HG03045 (cell line): ENCODE measurements at regions not wholly inside any gene's neighbourhood (a gene's known extent, or its start where the extent isn't known, plus 50 kb on each side); places are given as distances from the start of the nearest gene placed in this dataset.

ENCODE experiments used
- ATAC-seq: cut with Tn5 transposase; IDR thresholded peaks from one replicate; pipeline ENCODE4 v1.9.1; 2021; ENCODE audit warnings: mild to moderate bottlenecking, moderate library complexity; ENCODE audit not compliant: unreplicated experiment

DNA sequence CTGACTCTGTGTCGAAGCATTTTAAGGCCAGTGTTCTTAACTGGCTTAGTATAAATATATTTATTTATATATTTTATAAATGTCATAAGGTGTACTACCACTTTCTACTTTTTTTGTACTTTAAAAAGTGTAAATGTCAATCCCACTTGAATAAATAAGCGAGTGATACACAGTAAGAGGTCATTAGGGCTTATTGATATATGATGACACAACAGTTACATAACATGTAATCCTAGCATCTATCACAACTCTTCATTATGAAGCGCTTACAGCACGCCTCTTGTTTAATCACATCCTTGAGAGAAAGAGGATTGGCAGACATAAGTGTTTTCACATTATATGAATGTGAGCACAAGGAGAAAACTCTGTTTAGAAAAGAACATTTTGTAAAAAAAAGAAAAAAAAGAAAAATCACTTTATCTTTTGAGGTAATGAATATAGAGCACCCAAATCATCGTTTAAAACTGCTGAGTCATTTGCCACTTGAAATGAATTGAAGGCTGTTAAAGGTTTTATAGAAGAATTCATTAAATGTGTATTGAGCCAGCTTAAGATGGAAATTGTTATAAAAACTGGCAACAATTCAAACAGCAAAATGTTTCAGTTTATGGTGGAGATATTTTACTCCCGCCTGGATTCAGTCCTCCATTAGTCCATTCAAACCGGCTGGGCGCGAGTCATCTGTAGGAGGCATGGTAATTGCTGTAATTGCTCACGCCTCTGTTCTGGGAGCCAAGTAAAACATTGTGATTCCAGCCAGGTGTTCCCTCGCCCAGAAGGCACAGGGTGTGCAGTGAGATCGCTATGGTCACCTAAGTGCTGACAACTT, 627.3 kb upstream of the KIRREL3 start:
- no peak for ATAC-seq

DNA sequence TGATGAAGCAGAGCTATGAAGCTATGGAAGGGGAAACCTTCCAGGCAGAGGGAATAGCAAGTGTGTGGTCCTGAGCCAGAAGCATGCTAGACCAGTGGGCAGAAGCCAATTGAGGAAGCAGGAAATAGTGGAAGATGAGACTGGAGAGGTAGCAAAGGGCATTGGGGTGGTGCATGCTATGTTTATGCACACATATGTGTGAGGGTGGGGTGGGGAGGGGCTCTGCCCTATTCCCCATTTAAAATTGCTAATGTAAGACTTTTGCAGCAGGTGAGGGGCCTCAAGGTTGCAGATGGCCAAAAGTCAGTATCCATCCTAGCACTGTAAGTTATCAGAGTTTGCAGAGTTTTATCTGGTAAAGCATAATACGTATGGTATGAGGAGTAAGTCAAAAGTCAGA, 626.6 kb upstream of the KIRREL3 start:
- ATAC-seq: no peak

DNA sequence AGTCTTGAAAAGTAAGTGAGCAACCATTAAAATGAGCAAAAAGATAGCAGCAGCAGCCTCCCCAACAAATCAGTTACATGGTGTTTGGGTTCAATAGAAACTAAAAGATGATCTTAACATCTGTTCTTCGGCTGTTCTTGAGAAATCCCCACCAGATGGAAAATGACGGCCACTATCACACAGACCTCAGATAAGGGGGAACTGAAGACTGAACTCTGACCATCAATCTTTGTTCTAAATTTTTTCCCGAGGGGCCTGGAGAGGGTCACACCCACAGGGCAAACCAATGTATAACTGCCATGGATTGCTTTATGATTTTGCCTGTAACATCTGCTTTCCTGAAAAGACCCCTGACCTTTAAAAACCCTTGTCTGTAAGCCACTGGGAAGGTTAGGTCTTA, 624.8 kb upstream of the KIRREL3 start:
- no peak for ATAC-seq

DNA sequence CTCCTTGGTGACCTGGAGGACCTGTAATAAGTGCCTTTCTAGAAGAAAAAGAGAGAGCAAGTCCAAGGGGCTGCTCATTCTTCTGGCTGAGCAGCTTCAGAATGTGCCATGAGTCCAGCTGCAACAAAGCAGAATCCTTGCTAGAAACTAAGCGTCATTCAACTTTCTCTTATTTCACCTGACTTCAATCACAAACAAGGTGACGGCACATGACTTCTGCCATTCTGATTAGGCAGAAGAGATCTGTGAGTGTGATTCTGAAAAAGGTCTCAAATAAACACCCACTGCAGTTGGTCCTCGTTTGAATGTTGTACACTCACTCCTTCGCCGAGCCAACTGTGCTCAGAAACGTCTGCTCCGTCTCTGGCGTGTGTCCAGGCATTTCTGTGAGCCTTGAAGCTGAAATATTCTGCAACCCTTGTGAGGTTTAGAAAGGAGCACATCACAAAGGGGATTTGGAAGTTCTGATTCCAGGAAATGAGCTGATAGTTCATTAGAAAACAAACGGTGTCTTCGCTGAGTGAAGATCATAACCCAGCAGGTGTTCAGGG, 623.8 kb upstream of the KIRREL3 start:
- no peak for ATAC-seq

DNA sequence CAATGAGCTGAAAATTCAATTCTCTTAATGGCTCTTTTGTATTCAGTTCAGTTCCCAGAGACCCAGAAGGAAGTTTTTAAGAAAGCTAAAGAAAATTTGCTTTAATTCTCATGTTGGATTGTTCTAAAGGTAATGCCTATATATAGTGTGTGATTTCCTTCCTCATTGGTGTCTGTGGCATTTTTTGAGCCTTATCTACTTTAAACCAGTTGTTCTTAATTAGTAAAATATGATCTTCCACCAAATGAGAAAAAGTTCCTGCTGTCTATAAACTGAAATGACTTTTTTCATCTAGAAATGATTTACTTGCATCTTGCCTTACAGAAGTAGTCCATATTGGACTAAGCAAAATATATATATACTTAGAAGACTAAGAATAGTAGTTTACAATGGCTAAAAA, 622.1 kb upstream of the KIRREL3 start:
- no peak for ATAC-seq

DNA sequence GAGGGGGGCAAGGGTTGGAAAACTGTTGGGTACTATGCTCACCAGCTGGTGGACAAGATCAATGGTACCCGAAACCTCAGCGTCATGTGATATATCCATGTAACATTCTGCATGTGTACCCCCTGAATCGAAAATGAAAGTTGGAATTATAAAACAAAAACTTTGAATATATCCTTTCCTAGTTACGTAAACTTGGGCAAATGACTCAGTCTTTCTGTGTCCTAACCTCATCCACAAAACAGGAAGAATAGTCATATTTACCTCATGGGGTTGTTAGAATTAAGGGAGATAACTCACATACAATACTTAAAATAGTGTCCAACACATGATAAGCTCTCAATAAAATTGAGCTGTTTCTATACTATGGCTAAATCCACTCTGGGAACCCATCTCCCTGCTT, 620.1 kb upstream of the KIRREL3 start:
- no peak for ATAC-seq

DNA sequence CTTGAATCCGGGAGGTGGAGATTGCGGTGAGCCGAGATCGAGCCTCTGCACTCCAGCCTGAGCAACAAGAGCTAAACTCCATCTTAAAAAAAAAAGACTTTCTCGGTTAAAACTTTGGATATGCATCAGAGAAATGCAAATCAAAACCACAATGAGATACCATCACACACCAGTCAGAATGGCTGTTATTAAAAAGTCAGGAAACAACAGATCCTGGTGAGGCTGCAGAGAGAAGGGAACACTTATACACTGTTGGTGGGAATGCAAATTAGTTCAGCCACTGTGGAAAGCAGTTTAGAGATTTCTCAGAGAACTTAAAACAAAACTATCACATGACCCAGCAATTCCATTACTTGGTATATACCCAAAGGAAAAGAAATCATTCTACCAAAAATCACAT, 619.4 kb upstream of the KIRREL3 start:
- no peak for ATAC-seq

DNA sequence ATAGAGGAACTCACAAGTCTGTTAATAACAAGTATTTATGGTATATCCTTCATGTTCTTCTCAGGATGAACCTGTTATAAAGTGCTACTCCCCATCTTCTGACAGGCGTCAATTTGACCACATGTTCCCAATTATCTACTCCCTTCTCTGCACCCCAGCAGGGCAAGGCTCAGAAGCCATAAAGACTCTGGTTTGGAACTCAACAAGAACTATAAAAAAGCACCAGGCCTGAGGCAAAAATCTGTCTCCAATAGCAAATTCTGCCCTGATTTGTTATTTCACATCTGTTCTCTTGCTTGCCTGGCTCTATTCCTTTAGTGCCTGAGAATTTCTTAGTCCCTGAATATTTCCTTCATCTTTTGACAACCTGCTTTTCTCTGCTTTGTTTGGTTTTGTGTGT, 618.2 kb upstream of the KIRREL3 start:
- ATAC-seq: no peak

DNA sequence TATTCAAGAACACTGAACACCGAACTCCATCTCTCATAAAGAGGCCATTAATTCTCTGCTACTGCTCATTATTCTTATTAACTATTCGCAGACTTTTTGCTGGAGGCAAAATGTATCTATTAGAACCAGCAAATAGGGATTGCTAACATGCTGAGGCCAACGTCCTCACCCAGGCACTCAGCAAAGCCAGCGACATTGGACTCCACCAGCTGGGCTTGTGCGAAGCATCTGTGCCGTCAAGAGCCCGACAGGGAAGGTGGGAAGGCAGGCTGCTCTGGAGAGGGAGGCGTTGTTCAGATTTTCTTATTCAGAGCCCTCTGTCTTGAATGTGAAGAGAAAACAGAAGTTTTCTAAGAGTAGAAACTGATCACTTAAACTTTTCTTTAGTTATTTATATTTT, 615.6 kb upstream of the KIRREL3 start:
- no peak for ATAC-seq

DNA sequence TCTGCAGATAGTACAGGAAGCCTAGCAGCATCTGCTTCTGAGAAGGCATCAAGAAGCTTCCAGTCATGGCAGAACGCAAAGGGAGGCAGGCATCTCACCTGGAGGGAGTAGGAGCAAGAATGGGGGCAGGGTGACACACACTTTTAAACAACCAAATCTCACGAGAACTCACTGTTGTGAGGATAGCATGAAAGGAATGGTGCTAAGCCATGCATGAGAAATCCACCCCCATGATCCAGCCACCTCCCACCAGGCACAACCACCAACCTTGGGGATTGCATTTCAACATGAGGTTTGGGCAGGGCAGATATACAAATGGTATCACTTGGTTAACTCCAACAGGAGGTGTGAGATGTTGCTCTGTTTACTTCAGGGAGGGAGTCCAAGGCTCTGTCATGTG, 612.0 kb upstream of the KIRREL3 start:
- ATAC-seq: no peak

DNA sequence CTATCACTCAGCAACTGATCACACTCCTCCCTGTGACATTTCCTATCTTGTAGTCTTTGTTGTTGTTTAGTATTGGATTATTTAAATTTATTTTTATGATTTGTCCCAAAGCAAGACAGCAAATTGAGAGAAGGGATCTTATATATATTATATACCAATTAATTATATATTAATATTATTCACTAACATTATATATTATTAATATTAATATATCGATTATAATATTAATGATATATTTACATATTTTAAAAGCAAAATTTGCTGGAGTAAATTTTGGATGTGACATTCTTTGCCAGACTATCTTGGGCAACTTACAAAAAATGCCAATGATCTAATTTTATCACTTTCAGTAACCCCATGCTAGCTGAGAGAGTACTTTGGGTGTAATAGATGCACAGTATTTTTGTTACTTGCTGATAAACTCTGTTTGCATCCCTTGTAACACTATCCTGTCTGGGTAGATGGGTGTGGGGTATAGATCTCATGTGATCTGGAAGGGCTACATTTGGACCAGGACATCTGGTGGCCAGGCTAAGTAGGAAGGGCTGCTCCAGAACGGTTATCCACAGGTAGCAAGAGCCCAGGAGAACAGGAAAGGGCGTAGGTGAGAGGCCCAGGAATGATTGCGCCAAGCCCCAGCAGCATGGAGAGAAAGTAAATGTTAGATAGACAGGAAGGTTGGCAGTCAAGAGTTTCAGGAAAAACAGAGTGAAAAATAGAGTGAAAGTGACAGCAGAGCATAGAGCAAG, 608.6 kb upstream of the KIRREL3 start:
- ATAC-seq: no peak

DNA sequence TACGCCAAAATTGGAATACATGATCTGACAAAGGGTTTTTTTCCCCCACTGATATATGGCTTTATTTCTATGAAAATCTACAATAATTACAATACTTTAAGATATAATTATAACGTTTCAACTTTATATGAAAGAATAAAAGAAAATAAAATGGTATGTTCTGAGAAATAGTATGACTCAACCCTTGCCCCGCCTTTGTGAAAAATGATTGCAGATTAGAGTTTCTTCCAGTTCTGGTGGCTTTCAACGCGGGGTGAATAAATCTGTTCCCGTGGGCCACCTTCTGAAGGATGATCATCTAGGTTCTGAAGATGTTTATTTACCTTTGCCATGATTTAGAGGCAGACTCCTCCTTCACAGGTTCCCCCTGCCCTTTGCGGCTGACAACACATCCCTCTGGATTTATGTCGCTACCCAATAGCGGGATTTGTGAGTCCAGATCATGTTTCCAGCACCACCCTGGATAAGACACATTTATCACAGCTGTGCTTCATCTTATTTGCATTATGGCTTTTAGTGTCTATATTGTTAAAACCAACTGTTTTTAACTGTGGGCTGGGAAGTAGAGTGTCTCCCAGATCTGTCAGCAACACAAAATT, 607.0 kb upstream of the KIRREL3 start:
- ATAC-seq: no peak

DNA sequence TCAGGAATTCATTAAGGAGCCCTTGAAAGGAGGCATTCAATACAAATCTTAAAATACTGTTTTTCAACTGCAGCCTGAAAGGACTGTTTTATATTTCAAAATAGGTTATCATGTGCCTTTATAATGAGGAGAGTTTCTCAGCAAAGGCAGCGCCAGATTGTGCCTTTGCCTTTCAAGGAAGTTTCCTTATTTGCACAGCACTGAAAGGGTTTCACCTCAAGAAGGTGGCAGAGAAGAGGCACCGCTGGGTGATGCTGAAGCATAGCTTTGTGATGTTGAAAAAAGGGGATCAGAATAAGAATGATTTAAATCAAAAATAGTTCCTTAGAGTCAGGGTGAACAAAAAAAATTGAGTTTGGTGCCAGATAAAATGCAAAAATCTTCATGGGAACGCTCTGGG, 601.0 kb upstream of the KIRREL3 start:
- no peak for ATAC-seq

DNA sequence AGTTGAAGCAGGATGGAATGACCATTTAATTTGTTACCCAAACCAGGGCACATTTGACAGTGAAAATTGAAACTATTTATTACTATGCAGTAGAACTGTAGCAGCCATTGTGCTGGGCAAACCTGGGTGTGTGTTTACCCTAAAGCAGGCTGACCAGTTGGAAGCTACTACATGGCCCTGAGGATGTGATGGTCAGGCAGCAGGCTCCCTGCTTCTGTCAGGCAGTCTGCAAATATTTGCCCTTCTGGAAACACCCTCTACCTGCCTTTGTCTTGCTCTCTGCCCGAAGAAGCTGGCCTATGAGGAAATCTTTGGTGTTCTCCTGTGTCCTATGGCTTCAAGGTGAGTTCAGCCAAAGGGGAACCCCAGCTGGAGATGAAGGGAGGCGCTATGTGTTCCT, 600.1 kb upstream of the KIRREL3 start:
- no peak for ATAC-seq

DNA sequence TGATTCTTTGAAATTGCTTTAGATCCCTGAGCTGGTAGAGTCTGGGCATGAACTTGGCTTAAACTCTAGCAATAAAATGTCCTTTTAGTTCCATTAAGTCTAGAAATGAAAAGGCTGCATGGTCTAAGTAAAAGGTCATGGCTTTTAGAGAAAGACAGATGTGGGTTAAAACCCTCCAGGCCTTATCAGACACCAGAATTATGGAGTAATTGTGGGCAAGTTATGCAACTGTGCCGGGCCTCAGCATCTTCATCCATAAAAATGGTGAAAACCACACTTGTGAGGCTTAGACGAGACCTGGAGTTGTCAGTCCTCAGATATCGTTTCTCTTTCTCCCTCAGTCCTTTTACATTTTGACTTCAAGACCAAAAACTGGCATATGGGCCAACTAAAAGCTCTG, 597.9 kb upstream of the KIRREL3 start:
- ATAC-seq: no peak

DNA sequence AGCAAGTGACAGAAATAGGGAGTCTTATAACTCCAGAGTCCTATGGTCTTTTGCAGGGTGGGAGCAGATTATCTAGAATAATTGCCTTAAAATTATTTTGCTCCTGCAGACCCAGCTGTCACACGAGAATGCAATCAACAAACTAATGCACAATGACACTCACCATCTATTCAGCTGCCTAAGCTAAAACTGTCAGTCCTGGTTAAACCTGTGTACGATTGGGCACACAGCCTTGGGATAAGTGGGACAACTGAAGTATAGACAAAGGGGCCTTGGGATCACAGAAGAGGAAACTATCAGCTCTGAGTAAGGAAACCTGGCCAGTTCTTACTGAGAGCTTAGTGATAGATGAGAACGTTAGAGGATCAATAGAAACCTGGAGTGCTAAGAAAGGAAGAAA, 595.9 kb upstream of the KIRREL3 start:
- no peak for ATAC-seq

DNA sequence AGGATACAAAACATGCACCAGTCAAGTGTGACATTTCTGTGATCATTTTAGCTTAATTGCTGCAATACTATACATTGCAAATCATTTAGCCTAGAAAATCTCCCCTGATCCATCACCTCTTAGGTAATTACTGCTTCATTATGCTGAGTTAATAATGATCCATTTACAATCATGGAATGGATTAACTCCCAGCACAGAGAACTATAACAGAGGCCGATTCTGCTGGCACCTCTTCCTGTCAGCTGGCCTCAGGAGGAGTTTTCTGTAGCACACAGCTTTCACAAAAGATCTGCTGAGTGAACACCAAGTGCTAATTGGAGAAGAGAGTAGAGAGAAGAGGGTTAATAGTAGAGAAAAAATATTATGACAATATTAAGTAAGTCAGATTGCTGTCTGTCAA, 591.8 kb upstream of the KIRREL3 start:
- no peak for ATAC-seq

DNA sequence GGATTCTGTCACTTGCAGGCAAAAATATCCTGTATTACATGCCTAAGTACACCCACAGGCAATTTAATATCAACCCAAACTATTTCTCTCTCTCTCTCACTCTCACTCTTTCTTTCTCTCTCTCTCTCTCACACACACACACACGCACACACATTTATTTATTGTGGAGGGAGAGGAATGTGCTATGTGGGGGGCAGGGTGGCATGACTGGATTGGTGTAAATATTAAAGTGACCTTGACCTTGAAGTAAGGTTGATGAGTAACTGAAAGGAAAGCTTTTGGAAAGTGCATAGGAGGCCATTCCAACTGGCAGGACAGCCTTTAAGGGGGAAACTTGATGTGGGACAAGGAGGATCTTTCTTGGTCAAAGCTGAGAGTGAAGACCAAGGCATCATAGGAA, 589.7 kb upstream of the KIRREL3 start:
- ATAC-seq: no peak

DNA sequence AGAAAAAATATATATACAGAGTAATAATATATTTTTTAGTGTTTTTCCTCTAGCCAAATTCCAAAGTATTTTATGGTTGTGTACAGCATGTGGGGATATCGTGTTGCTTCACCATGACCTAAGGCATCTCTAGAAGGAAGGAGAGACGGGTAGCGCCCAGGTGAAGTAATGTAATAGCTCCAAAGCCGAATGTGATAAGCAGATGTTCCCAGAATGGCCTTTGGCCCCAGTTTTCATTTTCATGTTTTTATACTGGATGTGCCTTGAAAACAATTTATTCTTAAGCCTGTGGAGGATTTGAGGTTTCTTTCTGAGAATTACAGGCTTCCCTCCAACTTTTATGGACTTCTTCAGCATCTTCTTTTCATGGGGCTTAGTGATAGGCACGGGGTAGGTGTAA, 587.9 kb upstream of the KIRREL3 start:
- ATAC-seq: no peak

DNA sequence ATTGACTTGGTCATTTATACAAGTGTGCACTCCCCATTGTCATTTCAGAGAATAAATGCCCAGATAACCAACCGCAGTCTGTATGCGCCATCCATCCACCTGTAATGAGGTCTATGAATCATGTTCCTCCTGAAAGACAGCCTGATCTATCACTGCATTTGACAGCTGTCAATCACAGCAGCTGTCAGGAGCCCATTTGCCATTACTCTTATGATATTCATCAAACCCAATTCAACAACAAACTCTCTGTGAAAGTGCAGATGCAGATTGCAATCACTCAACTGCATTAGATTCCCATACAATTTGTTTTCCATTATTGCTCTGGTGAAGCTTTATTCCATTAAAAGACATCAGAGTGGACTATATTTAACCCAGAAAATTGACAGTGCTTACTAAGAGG, 586.9 kb upstream of the KIRREL3 start:
- no peak for ATAC-seq

DNA sequence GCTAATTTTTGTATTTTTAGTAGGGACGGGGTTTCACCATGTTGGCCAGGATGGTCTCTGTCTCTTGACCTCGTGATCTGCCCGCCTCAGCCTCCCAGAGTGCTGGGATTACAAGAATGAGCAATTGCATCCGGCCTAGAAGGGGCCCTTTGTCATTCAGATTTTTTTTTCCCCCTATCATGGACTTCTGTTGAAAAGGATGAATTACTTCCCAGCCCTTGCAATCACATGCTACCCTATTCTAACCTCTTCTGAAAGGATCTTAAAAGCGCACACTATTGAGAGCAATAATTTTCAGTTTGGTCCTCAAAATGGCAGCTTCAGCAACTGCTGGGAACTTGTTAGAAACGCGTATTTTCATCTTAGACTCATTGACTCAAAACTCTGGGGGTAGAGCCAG, 575.6 kb upstream of the KIRREL3 start:
- no peak for ATAC-seq

DNA sequence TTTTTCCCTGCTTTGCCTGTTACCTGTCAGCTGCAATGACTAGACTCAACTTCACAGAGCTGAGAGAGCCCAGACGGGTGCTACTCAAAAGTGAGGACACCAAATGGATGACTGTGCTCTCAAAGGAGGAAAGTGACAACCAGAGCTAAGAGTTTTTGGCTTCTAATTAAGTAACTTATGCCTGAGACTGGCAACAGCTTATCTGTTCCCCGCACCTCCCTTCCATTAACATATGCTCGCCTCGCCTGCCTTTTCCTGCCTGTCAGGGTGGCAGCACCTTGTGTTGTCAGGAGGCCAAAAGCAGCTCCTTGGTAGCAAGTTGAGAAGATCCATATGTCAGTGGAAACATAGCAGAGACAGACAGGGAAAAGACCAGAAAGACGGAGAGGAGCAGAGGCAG, 573.9 kb upstream of the KIRREL3 start:
- ATAC-seq: no peak
